GM19372 (cell line): ENCODE measurements at regions not wholly inside any gene's neighbourhood (a gene's known extent, or its start where the extent isn't known, plus 50 kb on each side); places are given as distances from the start of the nearest gene placed in this dataset.

Source experiments
- ATAC-seq: cut with Tn5 transposase; IDR thresholded peaks from one replicate; pipeline ENCODE4 v1.9.1; 2021; ENCODE audit warnings: mild to moderate bottlenecking, low read depth, moderate library complexity; ENCODE audit not compliant: unreplicated experiment

- ATAC-seq = no peak
These were observed 215.6 kb downstream of the C9orf50 start for GRCh38 chr9:129405089-129405826.

GRCh38 chr9:129404621-129405020 is 216.3 kb downstream of the C9orf50 start:
- ATAC-seq = no peak

- no peak for ATAC-seq
These were observed 216.9 kb downstream of the C9orf50 start for GRCh38 chr9:129403779-129404620.

- ATAC-seq = no peak
These were observed 217.7 kb downstream of the C9orf50 start for GRCh38 chr9:129402931-129403778.

- ATAC-seq = no peak
These were observed 218.5 kb downstream of the C9orf50 start for GRCh38 chr9:129402371-129402739.

- ATAC-seq = no peak
These were observed 219.1 kb downstream of the C9orf50 start for GRCh38 chr9:129401623-129402370.

GRCh38 chr9:129400971-129401622 is 219.8 kb downstream of the C9orf50 start:
- ATAC-seq = no peak

- ATAC-seq = no peak
These were observed 220.6 kb downstream of the C9orf50 start for GRCh38 chr9:129400001-129400970.

- no peak for ATAC-seq
These were observed 221.3 kb downstream of the C9orf50 start for GRCh38 chr9:129399634-129399990.

GRCh38 chr9:129398961-129399633 is 221.0 kb upstream of the IER5L start:
- no peak for ATAC-seq

- ATAC-seq = no peak
These were observed 220.3 kb upstream of the IER5L start for GRCh38 chr9:129398101-129398960.

- ATAC-seq = no peak
These were observed 219.3 kb upstream of the IER5L start for GRCh38 chr9:129397335-129397734.

- no peak for ATAC-seq
These were observed 218.3 kb upstream of the IER5L start for GRCh38 chr9:129396365-129396708.

GRCh38 chr9:129395633-129396364 is 217.7 kb upstream of the IER5L start:
- no peak for ATAC-seq

GRCh38 chr9:129394886-129395279 is 216.8 kb upstream of the IER5L start:
- ATAC-seq = no peak

GRCh38 chr9:129394061-129394885 is 216.2 kb upstream of the IER5L start:
- ATAC-seq = no peak
